Keratinocyte (primary cell): ENCODE measurements at regions not wholly inside any gene's neighbourhood (a gene's known extent, or its start where the extent isn't known, plus 50 kb on each side); places are given as distances from the start of the nearest gene placed in this dataset.

Experiments used
- DNase-seq: peaks from one replicate; pipeline ENCODE4 v3.0.0-alpha.2; 2011; ENCODE audit warnings: low read depth, missing footprints, low spot score
- FAIRE-seq: peaks from 2 replicates; lab custom pipeline; 2011; peaks lifted over from hg19 to GRCh38; lab: Jason Lieb, UNC
- H2AFZ ChIP-seq: 2 replicates; pipeline ENCODE4 v1.6.0; 2012; ENCODE audit warnings: low read length, control low read depth, inconsistent platforms; ENCODE audit not compliant: control insufficient read depth
- H3K27ac ChIP-seq: 2 replicates; pipeline ENCODE4 v1.5.1; 2011; ENCODE audit warnings: low read length; ENCODE audit not compliant: control insufficient read depth, insufficient read depth
- H3K27me3 ChIP-seq: 3 replicates; pipeline ENCODE4 v1.6.0; 2011; ENCODE audit warnings: low read length; ENCODE audit not compliant: control insufficient read depth, insufficient read depth; ENCODE audit errors: extremely low read depth
- H3K36me3 ChIP-seq, 2 experiments: 2 replicates in 1 of 2; 3 replicates in 1 of 2; pipeline ENCODE4 v1.5.1; 2011; ENCODE audit warnings: low read length in 2 of 2, mild to moderate bottlenecking in 1 of 2; ENCODE audit not compliant: control insufficient read depth in 2 of 2, insufficient read depth in 2 of 2; ENCODE audit errors: extremely low read depth in 1 of 2
- H3K4me1 ChIP-seq: 3 replicates; pipeline ENCODE4 v1.5.1; 2011; ENCODE audit warnings: low read length; ENCODE audit not compliant: control insufficient read depth, insufficient read depth; ENCODE audit errors: extremely low read depth
- H3K4me2 ChIP-seq: 3 replicates; pipeline ENCODE4 v1.6.0; 2011; ENCODE audit warnings: low read depth, low read length; ENCODE audit not compliant: control insufficient read depth, insufficient read depth; ENCODE audit errors: extremely low read depth
- H3K4me3 ChIP-seq, 3 experiments: fragments of 200-600 bp in 1 of 3; sonication (generic) in 1 of 3; 2 replicates in 2 of 3; 3 replicates in 1 of 3; pipeline ENCODE4 v1.5.1; 2011 to 2016; ENCODE audit warnings: low read length in 3 of 3, mild to moderate bottlenecking in 3 of 3, control low read depth in 2 of 3, inconsistent platforms in 1 of 3, low read depth in 1 of 3, mixed read lengths in 1 of 3, mixed run types in 1 of 3, moderate library complexity in 1 of 3; ENCODE audit not compliant: control insufficient read depth in 2 of 3, insufficient read depth in 2 of 3; ENCODE audit errors: extremely low read depth in 1 of 3
- H3K79me2 ChIP-seq: 2 replicates; pipeline ENCODE4 v1.6.0; 2012; ENCODE audit warnings: low read length; ENCODE audit not compliant: control insufficient read depth, insufficient read depth
- H3K9ac ChIP-seq: 3 replicates; pipeline ENCODE4 v1.6.0; 2011; ENCODE audit warnings: low read length; ENCODE audit not compliant: control insufficient read depth, insufficient read depth; ENCODE audit errors: extremely low read depth
- H3K9me1 ChIP-seq: 3 replicates; pipeline ENCODE4 v1.6.0; 2011; ENCODE audit warnings: low read length; ENCODE audit not compliant: control insufficient read depth, insufficient read depth; ENCODE audit errors: extremely low read depth
- H3K9me3 ChIP-seq: 2 replicates; pipeline ENCODE4 v1.5.1; 2012; ENCODE audit warnings: low read depth, low read length; ENCODE audit not compliant: control insufficient read depth
- H4K20me1 ChIP-seq: 3 replicates; pipeline ENCODE4 v1.6.0; 2011; ENCODE audit warnings: low read length; ENCODE audit not compliant: control insufficient read depth, insufficient read depth; ENCODE audit errors: extremely low read depth
- CTCF ChIP-seq, 3 experiments: IDR thresholded peaks in 1 of 3; conservative IDR thresholded peaks in 1 of 3; optimal IDR thresholded peaks in 1 of 3; 2 replicates in 2 of 3; 3 replicates in 1 of 3; pipeline versions ENCODE3 to v1.5.1; 2011; ENCODE audit warnings: low read length in 3 of 3, mild to moderate bottlenecking in 3 of 3, moderate library complexity in 2 of 3, control low read depth in 1 of 3, inconsistent platforms in 1 of 3; ENCODE audit not compliant: insufficient read depth in 2 of 3; ENCODE audit errors: extremely low read depth in 1 of 3
- EZH2 ChIP-seq: IDR thresholded peaks from one replicate; pipeline ENCODE4 v1.6.1; 2012; ENCODE audit warnings: inconsistent platforms, mild to moderate bottlenecking, low read length, moderate library complexity
- dilution Hi-C: fragments of 300-500 bp; cut with MboI; formaldehyde crosslinking; loops from one replicate; pipeline ENCODE4 v1.7.0; 2020; ENCODE audit warnings: low sequenced_read_pairs; ENCODE audit not compliant: extremely low pct_ligation_motif_present

GRCh38 chr1:80363689-80364475 is 1357.4 kb upstream of the ADGRL4 start:
- TF ChIP-seq EZH2 (no peak), CTCF (optimal IDR thresholded peaks at IDR 0.05 in 1 of 3, IDR thresholded peaks at IDR 0.05 in 1 of 3, conservative IDR thresholded peaks at IDR 0.05 in 1 of 3; ENCODE audit: extremely low read depth in 1 of 3, insufficient read depth in 2 of 3, low read length in 3 of 3) (no peak)
- Histone ChIP-seq H3K27ac (no peak overlapping the region), H2AFZ (no peak overlapping the region), H3K9ac (no peak overlapping the region), H3K9me3 (no peaks in the 10 kb centered on the region), H3K4me2 (no peak overlapping the region), H3K9me1 (no peaks in the 10 kb centered on the region), H3K36me3 (no peaks in the 10 kb centered on the region), H3K4me3 (no peak overlapping the region), H4K20me1 (no peaks in the 10 kb centered on the region), H3K27me3 (no peaks in the 10 kb centered on the region), H3K79me2 (no peaks in the 10 kb centered on the region), H3K4me1 (no peaks in the 10 kb centered on the region)
- FAIRE-seq (no peak), DNase-seq (no peak)
- dilution Hi-C loops, result no loop called here

GRCh38 chr1:80359666-80360065 is 1353.1 kb upstream of the ADGRL4 start:
- Histone ChIP-seq H2AFZ (no peak overlapping the region), H3K27ac (no peak overlapping the region), H3K4me1 (no peaks in the 10 kb centered on the region), H3K4me3 (no peak overlapping the region), H4K20me1 (no peaks in the 10 kb centered on the region), H3K9ac (no peak overlapping the region), H3K27me3 (no peaks in the 10 kb centered on the region), H3K9me1 (no peaks in the 10 kb centered on the region), H3K9me3 (no peaks in the 10 kb centered on the region), H3K36me3 (no peaks in the 10 kb centered on the region), H3K79me2 (no peaks in the 10 kb centered on the region), H3K4me2 (no peak overlapping the region)
- TF ChIP-seq EZH2 (no peak), CTCF (optimal IDR thresholded peaks at IDR 0.05 in 1 of 3, IDR thresholded peaks at IDR 0.05 in 1 of 3, conservative IDR thresholded peaks at IDR 0.05 in 1 of 3; ENCODE audit: extremely low read depth in 1 of 3, insufficient read depth in 2 of 3, low read length in 3 of 3) (no peak)
- FAIRE-seq (no peak), DNase-seq (no peak)
- dilution Hi-C loops, result no loop called here
